NCI-H774 (cell line): ENCODE measurements at regions not wholly inside any gene's neighbourhood (a gene's known extent, or its start where the extent isn't known, plus 50 kb on each side); places are given as distances from the start of the nearest gene placed in this dataset.

Experiments
- DNase-seq: peaks from one replicate; lab custom pipeline; 2025; lab: John Stamatoyannopoulos, UW

GRCh38 chr3:3560591-3561311 is 238.5 kb upstream of the LRRN1 start:
- no peak for DNase-seq

GRCh38 chr3:3559786-3560185 is 239.4 kb upstream of the LRRN1 start:
- DNase-seq: no peak

DNA sequence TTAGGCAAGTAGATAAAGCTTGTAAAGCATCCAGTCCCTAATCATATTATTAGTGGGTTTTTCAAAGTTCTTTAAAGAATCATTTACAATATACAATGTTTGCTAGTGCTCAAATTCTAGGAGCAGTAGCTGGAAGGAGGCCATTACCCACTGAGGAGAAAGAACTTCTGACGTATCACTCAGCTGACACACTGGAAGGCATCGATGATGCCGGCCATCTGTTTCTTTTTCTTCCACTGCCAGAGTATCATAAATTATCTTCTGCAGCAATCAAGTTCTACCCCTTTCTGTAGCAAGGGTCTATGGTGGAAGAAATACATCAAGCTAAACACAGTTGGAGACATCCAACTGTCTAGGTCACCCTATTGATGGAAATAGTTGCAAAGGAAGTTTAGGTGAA is 243.2 kb upstream of the LRRN1 start:
- DNase-seq: no peak

DNA sequence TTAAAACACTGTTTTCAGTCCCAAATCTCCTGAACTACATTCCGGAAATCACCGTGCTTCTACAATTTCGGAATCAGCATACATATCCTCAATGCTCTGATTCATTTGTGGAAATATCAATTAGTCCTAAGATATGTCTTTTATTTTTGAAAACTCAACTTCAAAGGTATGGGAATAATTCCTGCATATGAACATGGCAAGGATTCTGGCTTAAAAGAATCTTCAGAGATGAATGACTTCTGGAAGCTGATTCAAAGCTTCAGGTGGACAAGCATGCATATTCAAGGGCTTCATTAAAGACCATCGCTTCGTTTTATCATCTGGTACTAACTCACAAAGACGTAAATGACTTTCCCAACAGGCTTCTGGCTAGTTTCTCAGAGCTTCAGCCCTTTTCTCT is 246.0 kb upstream of the LRRN1 start:
- DNase-seq: no peak

DNA sequence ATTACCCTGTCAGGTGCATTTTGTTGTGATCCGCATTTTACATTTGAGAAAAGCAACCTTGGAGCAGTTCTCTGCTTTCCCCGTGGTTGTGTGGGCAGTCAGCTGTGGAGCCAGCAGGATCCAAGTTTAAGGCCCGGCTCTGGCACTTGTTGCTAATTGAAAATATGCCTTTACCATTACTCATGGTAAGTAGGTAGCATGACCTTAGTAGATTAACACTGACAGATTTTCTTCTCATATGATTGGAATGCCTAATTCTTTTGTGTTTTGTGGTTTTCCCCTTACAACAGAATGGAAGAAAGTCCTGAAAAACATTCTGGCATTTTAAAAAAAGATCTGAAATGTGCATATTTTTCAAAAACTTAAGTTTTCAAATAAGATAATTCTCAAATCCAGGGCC is 246.5 kb upstream of the LRRN1 start:
- no peak for DNase-seq

DNA sequence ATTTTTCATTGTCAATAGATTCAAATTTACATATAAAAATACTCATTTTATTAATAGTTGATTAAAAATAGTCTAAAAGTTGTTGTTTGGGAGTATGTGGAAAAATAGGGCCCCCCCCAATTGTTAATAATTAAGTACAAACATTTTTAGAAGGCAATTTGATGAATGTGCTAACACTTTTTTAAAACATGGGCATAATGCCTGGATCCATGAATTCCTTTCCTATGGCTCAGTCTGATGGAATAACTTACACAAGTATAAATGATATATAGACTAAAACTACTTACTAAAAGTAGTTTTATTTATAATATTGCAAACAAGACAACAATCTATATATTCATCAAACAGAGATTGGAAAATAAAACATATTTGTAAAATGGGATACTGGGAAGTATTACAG is 247.2 kb upstream of the LRRN1 start:
- no peak for DNase-seq

GRCh38 chr3:3545360-3545759 is 253.9 kb upstream of the LRRN1 start:
- DNase-seq: no peak

DNA sequence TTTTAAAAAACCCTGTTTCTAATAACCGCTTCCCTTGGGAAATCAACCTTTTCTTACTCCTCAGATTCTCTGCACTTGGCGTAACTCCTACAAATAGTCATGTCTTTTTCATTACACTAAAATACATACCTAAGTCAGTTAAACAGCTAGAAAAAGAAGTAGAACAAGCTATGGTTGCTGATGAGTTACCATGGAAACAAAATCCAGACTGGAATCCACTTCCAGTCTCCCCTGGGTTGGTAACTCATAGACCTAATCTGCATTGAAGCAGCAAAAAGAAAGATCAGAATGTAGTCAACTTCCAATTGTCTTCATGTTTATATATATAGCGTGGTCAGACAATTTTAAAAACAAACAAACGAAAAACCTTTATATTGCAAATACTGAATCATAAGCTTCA is 260.8 kb upstream of the LRRN1 start:
- DNase-seq: no peak

DNA sequence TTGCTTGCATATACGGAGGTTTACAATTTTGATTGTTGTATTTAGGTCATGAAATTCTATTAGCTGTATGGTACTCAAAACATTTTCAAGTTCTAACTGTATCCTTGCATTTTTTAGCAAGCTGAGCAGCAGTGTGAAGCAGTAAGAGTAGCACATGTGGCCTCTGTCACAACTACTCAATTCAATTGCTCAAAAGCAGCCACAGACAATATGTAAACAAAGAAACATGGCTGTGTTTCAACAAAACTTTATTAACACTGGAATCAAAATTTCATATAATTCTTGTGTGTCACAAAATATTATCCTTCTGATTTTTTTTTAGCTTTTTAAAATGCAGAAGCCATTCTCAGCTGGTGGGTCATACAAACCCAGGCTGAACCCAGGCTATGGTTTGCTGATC is 266.7 kb upstream of the LRRN1 start:
- no peak for DNase-seq

DNA sequence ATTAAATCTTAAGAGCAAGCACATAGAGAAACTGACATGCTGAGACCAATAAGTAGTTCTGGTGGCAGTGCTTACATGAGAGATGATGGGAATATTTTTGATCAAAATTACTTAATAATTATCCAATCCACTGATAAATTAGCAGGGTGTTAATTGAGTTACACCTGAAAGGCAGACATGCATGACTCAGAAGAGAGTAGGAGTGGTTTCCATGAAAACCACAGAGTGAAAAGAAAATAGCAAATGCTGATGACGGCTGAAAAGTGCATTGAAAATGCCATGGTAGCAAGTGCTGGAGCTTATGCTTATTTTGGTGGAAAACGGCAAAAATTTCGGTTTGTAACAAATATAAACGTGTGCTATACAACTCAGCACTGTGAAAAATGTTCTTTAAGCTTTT is 267.8 kb upstream of the LRRN1 start:
- no peak for DNase-seq

DNA sequence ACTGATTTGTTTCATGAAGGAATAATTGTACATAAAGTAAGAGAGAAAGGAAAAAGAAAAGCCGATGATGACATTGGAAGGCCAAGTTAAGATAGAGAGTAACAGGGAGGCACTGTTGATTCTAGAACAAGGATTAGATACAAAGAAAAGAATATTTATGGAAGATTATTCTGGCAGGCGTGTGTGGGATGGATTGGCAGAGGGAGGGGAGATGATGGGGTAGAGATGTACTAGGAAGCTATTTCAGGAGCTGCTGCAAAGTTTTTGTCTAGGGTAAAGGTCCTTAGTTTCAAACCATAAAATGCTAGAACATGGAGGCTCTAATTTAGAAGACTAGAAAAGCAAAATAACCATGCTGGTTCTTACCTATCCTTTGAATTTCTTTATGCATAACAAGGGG is 280.0 kb upstream of the LRRN1 start:
- DNase-seq: no peak

- no peak for DNase-seq
Observed at GRCh38 chr3:3516996-3517395, 282.2 kb upstream of the LRRN1 start.

- DNase-seq: no peak
Observed at GRCh38 chr3:3516384-3516783, 282.8 kb upstream of the LRRN1 start.

- DNase-seq: no peak
Observed at GRCh38 chr3:3509665-3510064, 289.6 kb upstream of the LRRN1 start.

- no peak for DNase-seq
Observed at GRCh38 chr3:3504686-3505085, 294.5 kb upstream of the LRRN1 start.

DNA sequence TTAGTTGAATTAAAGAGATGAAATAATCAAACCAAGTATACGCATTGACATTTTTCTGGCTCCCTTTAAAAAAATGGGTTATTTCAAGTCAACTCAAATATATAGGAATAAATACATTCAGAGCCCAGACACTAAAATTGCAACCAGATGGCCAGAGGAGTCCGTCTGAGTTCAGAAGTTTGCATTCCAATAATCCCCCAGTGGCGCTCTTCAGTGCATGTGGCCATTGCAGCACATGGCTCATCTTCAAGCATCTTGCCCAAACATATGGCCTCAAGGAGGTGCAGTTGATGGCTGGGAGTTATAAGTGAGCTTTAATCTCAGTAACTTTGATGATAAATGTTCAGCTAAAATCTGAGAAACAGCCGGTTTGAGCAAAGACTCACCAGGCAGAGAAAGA is 295.8 kb upstream of the LRRN1 start:
- no peak for DNase-seq

DNA sequence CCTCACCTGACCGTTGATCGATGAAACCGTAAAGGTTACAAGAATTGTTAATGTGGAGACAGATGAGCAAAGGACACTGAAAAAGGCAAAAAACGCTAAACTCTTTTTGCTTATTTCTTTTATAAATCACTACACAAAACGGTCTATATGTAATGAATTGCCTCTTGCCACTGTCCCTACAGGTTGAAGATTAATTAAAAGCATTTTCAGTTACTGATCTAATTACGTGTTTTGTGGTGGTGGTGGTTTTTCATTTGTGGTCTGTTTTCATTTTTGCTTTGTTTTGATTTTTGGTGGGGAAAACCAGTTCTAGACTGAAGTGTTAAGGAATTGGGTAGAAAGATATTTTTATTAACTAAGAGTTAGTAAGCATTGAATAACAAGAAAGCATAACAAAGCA is 299.2 kb upstream of the LRRN1 start:
- no peak for DNase-seq

DNA sequence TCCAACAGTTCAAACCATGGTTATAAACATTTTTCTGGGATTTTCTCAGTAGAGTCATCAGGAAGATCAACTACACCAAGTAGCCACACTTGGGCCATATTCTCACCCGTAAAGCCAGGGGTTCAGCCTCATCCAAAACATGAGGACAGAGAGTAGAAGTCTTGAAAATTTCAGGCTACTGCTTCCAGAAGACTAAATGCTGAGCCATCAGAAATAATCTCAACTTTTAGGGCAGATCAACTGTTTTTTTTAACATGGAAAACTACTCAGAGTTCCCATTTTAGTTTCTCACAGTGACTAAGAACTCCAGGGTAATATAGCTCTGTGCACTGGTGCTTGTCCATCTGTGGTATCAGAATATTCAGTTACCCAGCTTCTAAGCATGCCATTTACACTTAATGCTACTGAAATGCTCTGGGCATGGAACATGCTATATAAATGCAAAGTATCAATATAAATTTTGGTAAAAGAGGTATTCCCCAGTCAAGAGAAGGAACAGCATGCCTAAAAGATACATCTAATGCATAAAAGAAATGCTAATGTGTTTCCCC is 300.1 kb upstream of the LRRN1 start:
- no peak for DNase-seq

GRCh38 chr3:3495611-3496010 is 303.6 kb upstream of the LRRN1 start:
- DNase-seq: no peak

DNA sequence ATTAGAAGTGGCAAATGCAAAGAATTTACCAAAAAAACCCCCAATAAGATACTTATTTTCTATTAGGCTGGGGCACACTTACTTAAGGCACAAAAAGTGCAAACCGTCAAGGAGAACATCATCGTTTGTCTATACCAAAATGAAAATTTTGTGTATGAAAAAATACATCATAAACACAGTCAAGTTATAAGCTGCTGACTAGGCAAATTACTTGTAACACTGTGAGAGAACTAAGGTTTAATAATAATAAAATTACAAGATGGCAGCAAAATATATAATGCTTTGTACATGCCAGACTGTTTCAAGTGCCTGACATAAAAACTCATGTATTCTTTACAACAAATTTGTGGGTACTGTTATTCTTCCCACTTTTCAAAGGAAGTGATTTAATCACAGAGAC is 297.2 kb upstream of the CRBN start:
- DNase-seq: no peak

DNA sequence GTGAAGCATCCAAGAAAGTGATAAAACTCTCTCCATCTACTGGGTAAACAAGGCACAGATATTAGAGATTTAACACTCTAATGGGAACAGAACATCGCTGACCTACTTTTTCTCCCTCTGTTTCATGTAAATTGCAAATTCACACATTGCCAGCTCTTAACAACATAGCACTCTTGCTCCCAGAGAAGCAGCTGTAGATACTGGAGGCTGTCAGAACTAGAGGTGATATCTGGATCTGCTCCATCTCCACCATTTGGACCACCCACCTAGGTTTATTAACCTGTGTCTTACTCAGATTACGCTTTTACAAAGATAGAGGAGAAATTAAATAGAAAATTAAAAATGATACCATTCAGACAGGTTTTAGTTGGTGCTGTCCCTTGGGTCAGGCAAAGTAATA is 289.1 kb upstream of the CRBN start:
- no peak for DNase-seq

DNA sequence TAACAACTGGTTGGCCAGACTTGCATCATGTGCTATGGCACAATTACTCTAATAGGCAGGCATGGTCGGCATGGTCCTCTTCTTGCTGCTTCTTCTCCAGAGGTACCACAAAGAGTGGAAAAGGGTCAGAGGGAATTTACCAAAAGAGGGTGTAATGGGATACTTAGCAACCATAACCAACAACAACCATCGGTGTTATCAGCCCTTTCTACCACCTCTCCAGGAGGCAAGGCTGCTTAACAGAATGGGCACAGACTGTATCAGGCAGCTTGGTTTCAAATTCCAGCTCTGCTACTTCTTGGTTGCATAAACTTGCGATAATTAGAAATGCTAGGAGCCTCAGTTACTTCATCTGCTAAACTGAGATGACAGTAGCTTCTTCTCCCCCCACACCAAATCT is 284.6 kb upstream of the CRBN start:
- DNase-seq: no peak

- no peak for DNase-seq
Observed at GRCh38 chr3:3461317-3461716, 281.8 kb upstream of the CRBN start.

DNA sequence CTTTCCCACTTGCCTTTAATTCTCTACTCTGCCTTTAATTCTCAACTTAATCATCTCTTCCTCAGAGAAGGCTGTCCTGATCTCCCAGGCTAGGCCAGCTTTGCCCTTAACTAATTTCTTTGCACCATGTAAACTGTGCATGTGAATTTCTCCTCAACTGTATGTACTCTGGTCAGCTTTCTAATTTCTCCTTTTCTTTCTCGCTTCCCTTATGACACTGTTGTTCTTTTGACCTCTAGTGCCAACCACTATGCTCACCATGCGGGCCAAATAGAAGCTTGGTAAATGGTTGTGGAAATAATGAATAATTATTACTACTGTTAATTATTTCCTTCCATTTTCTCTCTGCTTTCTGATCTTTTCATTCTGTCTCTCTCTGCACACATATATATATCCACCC is 269.0 kb upstream of the CRBN start:
- no peak for DNase-seq
